ENCODE measurements at regions not wholly inside any gene's neighbourhood (a gene's known extent, or its start where the extent isn't known, plus 50 kb on each side); places are given as distances from the start of the nearest gene placed in this dataset.

GRCh38 chr2:225319872-225320271 lies 79.6 kb upstream of the NYAP2 start:
- no peak overlapping the region for H3K27ac ChIP-seq (ENCODE audit: poor library complexity, severe bottlenecking)

GRCh38 chr2:225318440-225318839 lies 81.1 kb upstream of the NYAP2 start:
- no peak for TF ChIP-seq CTCF (IDR thresholded peaks at IDR 0.05; ENCODE audit: poor library complexity, severe bottlenecking)
- no peaks in the 10 kb centered on the region for H3K36me3 ChIP-seq (ENCODE audit: low read depth)
- H3K4me1 ChIP-seq (ENCODE audit: insufficient read depth, poor library complexity, severe bottlenecking) = no peaks in the 10 kb centered on the region
- H3K4me3 ChIP-seq (ENCODE audit: severe bottlenecking) = no peak overlapping the region
- no peak overlapping the region for H3K27ac ChIP-seq (ENCODE audit: poor library complexity, severe bottlenecking)
- no peak for DNase-seq (ENCODE audit: low spot score)
- H3K9me3 ChIP-seq (ENCODE audit: severe bottlenecking) = no peaks in the 10 kb centered on the region
- no peak for ATAC-seq (ENCODE audit: low read depth)
- no peaks in the 10 kb centered on the region for H3K27me3 ChIP-seq (ENCODE audit: insufficient read depth, poor library complexity, severe bottlenecking)

More at GRCh38 chr2:225319872-225320271, 79.6 kb upstream of the NYAP2 start:
- TF ChIP-seq CTCF (IDR thresholded peaks at IDR 0.05; ENCODE audit: poor library complexity, severe bottlenecking) = no peak
- H3K4me3 ChIP-seq (ENCODE audit: severe bottlenecking) = no peak overlapping the region
- ATAC-seq (ENCODE audit: low read depth) = no peak
- no peaks in the 10 kb centered on the region for H3K27me3 ChIP-seq (ENCODE audit: insufficient read depth, poor library complexity, severe bottlenecking)
- H3K4me1 ChIP-seq (ENCODE audit: insufficient read depth, poor library complexity, severe bottlenecking) = no peaks in the 10 kb centered on the region
- no peaks in the 10 kb centered on the region for H3K36me3 ChIP-seq (ENCODE audit: low read depth)
- no peak for DNase-seq (ENCODE audit: low spot score)
- no peaks in the 10 kb centered on the region for H3K9me3 ChIP-seq (ENCODE audit: severe bottlenecking)

- Histone ChIP-seq H3K4me1 (ENCODE audit: insufficient read depth, poor library complexity, severe bottlenecking) (no peaks in the 10 kb centered on the region), H3K9me3 (ENCODE audit: severe bottlenecking) (no peaks in the 10 kb centered on the region), H3K36me3 (ENCODE audit: low read depth) (no peaks in the 10 kb centered on the region), H3K27me3 (ENCODE audit: insufficient read depth, poor library complexity, severe bottlenecking) (no peaks in the 10 kb centered on the region), H3K27ac (ENCODE audit: poor library complexity, severe bottlenecking) (no peak overlapping the region), H3K4me3 (ENCODE audit: severe bottlenecking) (no peak overlapping the region)
- ATAC-seq (ENCODE audit: low read depth) (no peak), DNase-seq (ENCODE audit: low spot score) (no peak)
- no peak for TF ChIP-seq CTCF (IDR thresholded peaks at IDR 0.05; ENCODE audit: poor library complexity, severe bottlenecking)
Observed at GRCh38 chr2:225317186-225317585, 82.3 kb upstream of the NYAP2 start.

- H3K4me1 ChIP-seq (ENCODE audit: insufficient read depth, poor library complexity, severe bottlenecking) = no peaks in the 10 kb centered on the region
- no peaks in the 10 kb centered on the region for H3K9me3 ChIP-seq (ENCODE audit: severe bottlenecking)
- no peak for DNase-seq (ENCODE audit: low spot score)
- no peak overlapping the region for H3K27ac ChIP-seq (ENCODE audit: poor library complexity, severe bottlenecking)
- H3K27me3 ChIP-seq (ENCODE audit: insufficient read depth, poor library complexity, severe bottlenecking) = no peaks in the 10 kb centered on the region
- no peak for ATAC-seq (ENCODE audit: low read depth)
- TF ChIP-seq CTCF (IDR thresholded peaks at IDR 0.05; ENCODE audit: poor library complexity, severe bottlenecking) = no peak
- no peak overlapping the region for H3K4me3 ChIP-seq (ENCODE audit: severe bottlenecking)
- no peaks in the 10 kb centered on the region for H3K36me3 ChIP-seq (ENCODE audit: low read depth)
Observed at GRCh38 chr2:225310745-225311144, 88.8 kb upstream of the NYAP2 start.

- DNase-seq (ENCODE audit: low spot score) = no peak
- no peak overlapping the region for H3K27ac ChIP-seq (ENCODE audit: poor library complexity, severe bottlenecking)
- TF ChIP-seq CTCF (IDR thresholded peaks at IDR 0.05; ENCODE audit: poor library complexity, severe bottlenecking) = no peak
- H3K9me3 ChIP-seq (ENCODE audit: severe bottlenecking) = no peaks in the 10 kb centered on the region
- ATAC-seq (ENCODE audit: low read depth) = no peak
- H3K4me1 ChIP-seq (ENCODE audit: insufficient read depth, poor library complexity, severe bottlenecking) = no peaks in the 10 kb centered on the region
- no peaks in the 10 kb centered on the region for H3K27me3 ChIP-seq (ENCODE audit: insufficient read depth, poor library complexity, severe bottlenecking)
- no peak overlapping the region for H3K4me3 ChIP-seq (ENCODE audit: severe bottlenecking)
- no peaks in the 10 kb centered on the region for H3K36me3 ChIP-seq (ENCODE audit: low read depth)
Observed at GRCh38 chr2:225309516-225309915, 90.0 kb upstream of the NYAP2 start.
